GM21390 (cell line): ENCODE measurements at regions not wholly inside any gene's neighbourhood (a gene's known extent, or its start where the extent isn't known, plus 50 kb on each side); places are given as distances from the start of the nearest gene placed in this dataset.
"Not testable (repeated sequence)": the region's sequence is repeated elsewhere in the genome, so short reads cannot be mapped to it uniquely, and the experiment has no call there.

Source experiments
- ATAC-seq: cut with Tn5 transposase; IDR thresholded peaks from one replicate; pipeline ENCODE4 v1.9.1; 2021; ENCODE audit not compliant: unreplicated experiment

GRCh38 chr9:106779796-106780195 lies 83.2 kb upstream of the ZNF462 start:
- no peak for ATAC-seq

- no peak for ATAC-seq
Measured at GRCh38 chr9:106783121-106783520, 79.8 kb upstream of the ZNF462 start.

- no peak for ATAC-seq
Measured at GRCh38 chr9:106784076-106784475, 78.9 kb upstream of the ZNF462 start.

GRCh38 chr9:106785200-106785599 lies 77.8 kb upstream of the ZNF462 start:
- ATAC-seq = no peak

GRCh38 chr9:106788021-106788420 lies 74.9 kb upstream of the ZNF462 start:
- ATAC-seq = not testable (repeated sequence)

- ATAC-seq = no peak
Measured at GRCh38 chr9:106795031-106795430, 67.9 kb upstream of the ZNF462 start.

GRCh38 chr9:106796771-106797170 lies 66.2 kb upstream of the ZNF462 start:
- ATAC-seq = no peak

GRCh38 chr9:106797299-106797698 lies 65.7 kb upstream of the ZNF462 start:
- no peak for ATAC-seq

- ATAC-seq = no peak
Measured at GRCh38 chr9:106798016-106798799, 64.8 kb upstream of the ZNF462 start.

GRCh38 chr9:106799152-106799551 lies 63.8 kb upstream of the ZNF462 start:
- ATAC-seq = no peak

- ATAC-seq = no peak
Measured at GRCh38 chr9:106800701-106801270, 62.2 kb upstream of the ZNF462 start.

- no peak for ATAC-seq
Measured at GRCh38 chr9:106801816-106802215, 61.1 kb upstream of the ZNF462 start.
